ENCODE measurements at regions not wholly inside any gene's neighbourhood (a gene's known extent, or its start where the extent isn't known, plus 50 kb on each side); places are given as distances from the start of the nearest gene placed in this dataset.
"Not testable (repeated sequence)": the region's sequence is repeated elsewhere in the genome, so short reads cannot be mapped to it uniquely, and the experiment has no call there.

GRCh38 chr2:132365963-132366362 lies 50.6 kb upstream of the GPR39 start:
- DNase-seq (ENCODE audit: low read depth in 1 of 2, low spot score in 2 of 2); H3K4me1 ChIP-seq (replicated peaks); H3K27ac ChIP-seq; H3K36me3 ChIP-seq; H3K9me3 ChIP-seq (replicated peaks); H3K4me3 ChIP-seq; H3K27me3 ChIP-seq (replicated peaks): not testable (repeated sequence)

DNA sequence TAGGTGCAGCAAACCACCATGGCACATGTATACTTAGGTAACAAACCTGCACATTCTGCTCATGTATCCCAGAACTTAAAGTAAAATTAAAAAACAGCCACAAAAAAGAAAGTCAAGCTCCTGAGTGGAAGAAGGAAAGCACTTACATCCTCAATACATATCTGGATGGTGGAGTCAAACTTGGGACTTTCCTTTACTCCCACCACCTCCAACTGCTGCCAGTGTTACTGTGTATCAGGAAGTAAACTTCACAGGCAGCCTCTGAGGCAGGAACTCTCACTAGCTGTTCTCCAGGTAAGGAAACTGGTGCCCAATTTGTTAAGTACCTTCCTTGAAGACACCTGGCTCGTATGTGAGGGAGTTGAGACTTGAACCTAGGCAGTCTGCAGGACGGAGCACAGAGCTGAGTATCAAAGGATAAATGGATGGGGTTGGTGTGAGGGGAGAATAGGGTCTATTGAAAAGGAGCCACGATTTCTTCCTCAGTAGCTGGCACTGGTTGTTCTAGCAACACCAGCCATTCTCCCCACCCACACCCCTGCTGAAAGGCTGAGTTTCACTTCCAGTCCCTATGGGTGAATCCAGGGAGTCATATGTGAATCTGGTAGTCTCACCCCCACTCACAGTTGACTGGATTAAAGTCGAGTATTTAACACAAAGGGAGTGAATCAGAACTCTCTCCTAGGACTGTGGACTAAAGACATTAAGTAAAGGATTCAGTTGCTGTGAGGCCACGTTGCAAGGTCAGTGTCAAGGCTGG lies 50.0 kb upstream of the GPR39 start:
- no peaks in the 10 kb centered on the region for H3K36me3 ChIP-seq
- no peak overlapping the region for H3K27ac ChIP-seq
- DNase-seq (ENCODE audit: low read depth in 1 of 2, low spot score in 2 of 2) = no peak
- no peaks in the 10 kb centered on the region for H3K27me3 ChIP-seq (replicated peaks)
- H3K4me3 ChIP-seq = no peak overlapping the region
- 0 out of 2 replicates have a peak, but pooled peaks cover 6% of the 10 kb centered on the region for H3K9me3 ChIP-seq (replicated peaks)
- no peaks in the 10 kb centered on the region for H3K4me1 ChIP-seq (replicated peaks)
